Vagina (tissue), 2 donors: ENCODE measurements at regions not wholly inside any gene's neighbourhood (a gene's known extent, or its start where the extent isn't known, plus 50 kb on each side); places are given as distances from the start of the nearest gene placed in this dataset.

Experiments
- DNase-seq, 2 donors: peaks; one replicate each; pipeline ENCODE4 v3.0.0-alpha.2; 2017; ENCODE audit errors: extremely low spot score in 2 of 2
- H3K27ac ChIP-seq: fragments of 200-600 bp; sonication (generic); one replicate; pipeline ENCODE4 v1.5.1; 2019
- H3K27me3 ChIP-seq: fragments of 200-600 bp; sonication (generic); one replicate; pipeline ENCODE4 v1.5.1; 2019
- H3K36me3 ChIP-seq, 2 donors: fragments of 200-600 bp; sonication (generic); one replicate each; pipeline ENCODE4 v1.5.1; 2017 to 2019
- H3K4me1 ChIP-seq: fragments of 200-600 bp; sonication (generic); one replicate; pipeline ENCODE4 v1.5.1; 2019
- H3K4me3 ChIP-seq, 2 donors: fragments of 200-600 bp; sonication (generic); 1 replicate in 1 of 2; 2 replicates in 1 of 2; pipeline ENCODE4 v1.5.1; 2016 to 2019
- H3K9me3 ChIP-seq: fragments of 200-600 bp; sonication (generic); one replicate; pipeline ENCODE4 v1.5.1; 2019
- CTCF ChIP-seq, 3 experiments: fragments of 450-650 bp in 2 of 3; fragments of 200-600 bp in 1 of 3; sonication (generic) in 1 of 3; IDR thresholded peaks; one replicate each; pipeline ENCODE4 v1.5.1; 2017 to 2019; ENCODE audit warnings: antibody characterized with exemption in 3 of 3, mild to moderate bottlenecking in 2 of 3, moderate library complexity in 2 of 3
- POLR2A ChIP-seq, 2 donors: fragments of 450-650 bp; IDR thresholded peaks; one replicate each; pipeline ENCODE4 v1.6.1; 2017; ENCODE audit warnings: antibody characterized with exemption in 2 of 2, mild to moderate bottlenecking in 2 of 2, moderate library complexity in 2 of 2
- POLR2AphosphoS5 ChIP-seq, 2 donors: sonication (generic); formaldehyde crosslinking; IDR thresholded peaks; one replicate each; pipeline ENCODE4 v1.9.0; 2017; ENCODE audit warnings: antibody characterized with exemption in 2 of 2, mild to moderate bottlenecking in 2 of 2, low read depth in 1 of 2; ENCODE audit not compliant: insufficient read depth in 1 of 2
- intact Hi-C: fragments of 100-400 bp; cut with DNase I; formaldehyde crosslinking; loops from one replicate; pipeline ENCODE4 v1.15.1; 2023

- Histone ChIP-seq H3K27ac (no peak overlapping the region), H3K9me3 (no peaks in the 10 kb centered on the region), H3K4me1 (no peaks in the 10 kb centered on the region), H3K27me3 (no peaks in the 10 kb centered on the region), H3K4me3 (no peak overlapping the region), H3K36me3 (no peaks in the 10 kb centered on the region)
- no peak for TF ChIP-seq POLR2A (IDR thresholded peaks at IDR 0.05)
- no peak for TF ChIP-seq POLR2AphosphoS5 (IDR thresholded peaks at IDR 0.05; ENCODE audit: insufficient read depth in 1 of 2, low read depth in 1 of 2)
- no peak for TF ChIP-seq CTCF (IDR thresholded peaks at IDR 0.05)
- no peak for DNase-seq
- intact Hi-C loops, result no loop called here
Measured at GRCh38 chr16:80408014-80408413, 132.8 kb upstream of the DYNLRB2 start.

GRCh38 chr16:80407265-80407987, 133.4 kb upstream of the DYNLRB2 start:
- Histone ChIP-seq H3K4me1 (no peaks in the 10 kb centered on the region), H3K4me3 (no peak overlapping the region), H3K36me3 (no peaks in the 10 kb centered on the region), H3K27me3 (no peaks in the 10 kb centered on the region), H3K9me3 (no peaks in the 10 kb centered on the region), H3K27ac (no peak overlapping the region)
- TF ChIP-seq POLR2A (IDR thresholded peaks at IDR 0.05), result no peak
- no peak for TF ChIP-seq CTCF (IDR thresholded peaks at IDR 0.05)
- TF ChIP-seq POLR2AphosphoS5 (IDR thresholded peaks at IDR 0.05; ENCODE audit: insufficient read depth in 1 of 2, low read depth in 1 of 2), result no peak
- intact Hi-C loops, result no loop called here
- no peak for DNase-seq

GRCh38 chr16:80404847-80405246, 135.9 kb upstream of the DYNLRB2 start:
- Histone ChIP-seq H3K36me3 (no peaks in the 10 kb centered on the region), H3K9me3 (no peaks in the 10 kb centered on the region), H3K27ac (no peak overlapping the region), H3K4me1 (no peaks in the 10 kb centered on the region), H3K4me3 (no peak overlapping the region), H3K27me3 (no peaks in the 10 kb centered on the region)
- DNase-seq, result no peak
- intact Hi-C loops, result no loop called here
- TF ChIP-seq CTCF (IDR thresholded peaks at IDR 0.05) (no peak), POLR2A (IDR thresholded peaks at IDR 0.05) (no peak), POLR2AphosphoS5 (IDR thresholded peaks at IDR 0.05; ENCODE audit: insufficient read depth in 1 of 2, low read depth in 1 of 2) (no peak)

GRCh38 chr16:80403894-80404293, 136.9 kb upstream of the DYNLRB2 start:
- H3K4me1 ChIP-seq, result no peaks in the 10 kb centered on the region
- TF ChIP-seq POLR2AphosphoS5 (IDR thresholded peaks at IDR 0.05; ENCODE audit: insufficient read depth in 1 of 2, low read depth in 1 of 2) (no peak), POLR2A (IDR thresholded peaks at IDR 0.05) (no peak), CTCF (IDR thresholded peaks at IDR 0.05) (no peak)

GRCh38 chr16:80390871-80391489, 149.8 kb upstream of the DYNLRB2 start:
- Histone ChIP-seq H3K4me1 (no peaks in the 10 kb centered on the region), H3K9me3 (no peaks in the 10 kb centered on the region), H3K4me3 (no peak overlapping the region), H3K27me3 (no peaks in the 10 kb centered on the region), H3K36me3 (no peaks in the 10 kb centered on the region), H3K27ac (no peak overlapping the region)
- DNase-seq, result no peak
- intact Hi-C loops, result no loop called here
- TF ChIP-seq POLR2A (IDR thresholded peaks at IDR 0.05) (no peak), POLR2AphosphoS5 (IDR thresholded peaks at IDR 0.05; ENCODE audit: insufficient read depth in 1 of 2, low read depth in 1 of 2) (no peak)

More at GRCh38 chr16:80403894-80404293, 136.9 kb upstream of the DYNLRB2 start:
- Histone ChIP-seq H3K36me3 (no peaks in the 10 kb centered on the region), H3K4me3 (no peak overlapping the region), H3K27me3 (no peaks in the 10 kb centered on the region), H3K9me3 (no peaks in the 10 kb centered on the region), H3K27ac (no peak overlapping the region)
- intact Hi-C loops, result no loop called here
- DNase-seq, result no peak
